Loucy (cell line): ENCODE measurements at regions not wholly inside any gene's neighbourhood (a gene's known extent, or its start where the extent isn't known, plus 50 kb on each side); places are given as distances from the start of the nearest gene placed in this dataset.

Experiments used
- EZH2phosphoT487 ChIP-seq: fragments of 200-600 bp; IDR thresholded peaks from 2 replicates; pipeline ENCODE4 v1.6.1; 2018; ENCODE audit warnings: antibody characterized with exemption, mild to moderate bottlenecking, moderate library complexity, borderline replicate concordance
- TF ChIP-seq, protein P1 (sequence below): fragments of 200-600 bp; sonication (generic); conservative IDR thresholded peaks from 2 replicates; pipeline ENCODE4 v1.5.1; 2014; ENCODE audit warnings: mild to moderate bottlenecking, antibody characterized with exemption, low read length

DNA sequence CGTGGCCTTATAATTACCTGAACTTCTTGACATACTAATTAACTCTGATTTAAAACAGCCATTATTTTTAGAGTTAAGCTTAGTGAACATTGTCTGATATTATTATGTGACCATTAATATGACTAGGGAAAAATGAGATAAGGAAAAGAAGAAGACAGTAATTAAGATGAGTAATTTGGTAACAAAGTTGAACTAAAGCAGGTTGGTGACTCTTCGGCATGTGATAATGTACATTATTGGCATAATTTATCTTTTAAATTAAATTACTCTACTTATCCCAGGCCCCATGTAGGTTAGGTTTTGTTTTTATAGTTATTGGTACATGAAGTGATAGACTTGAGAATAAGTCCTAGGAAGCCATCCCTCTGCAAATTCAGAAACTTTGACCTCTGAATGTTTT, 249.7 kb upstream of the CFAP20DC start:
- TF ChIP-seq, protein P1, sequence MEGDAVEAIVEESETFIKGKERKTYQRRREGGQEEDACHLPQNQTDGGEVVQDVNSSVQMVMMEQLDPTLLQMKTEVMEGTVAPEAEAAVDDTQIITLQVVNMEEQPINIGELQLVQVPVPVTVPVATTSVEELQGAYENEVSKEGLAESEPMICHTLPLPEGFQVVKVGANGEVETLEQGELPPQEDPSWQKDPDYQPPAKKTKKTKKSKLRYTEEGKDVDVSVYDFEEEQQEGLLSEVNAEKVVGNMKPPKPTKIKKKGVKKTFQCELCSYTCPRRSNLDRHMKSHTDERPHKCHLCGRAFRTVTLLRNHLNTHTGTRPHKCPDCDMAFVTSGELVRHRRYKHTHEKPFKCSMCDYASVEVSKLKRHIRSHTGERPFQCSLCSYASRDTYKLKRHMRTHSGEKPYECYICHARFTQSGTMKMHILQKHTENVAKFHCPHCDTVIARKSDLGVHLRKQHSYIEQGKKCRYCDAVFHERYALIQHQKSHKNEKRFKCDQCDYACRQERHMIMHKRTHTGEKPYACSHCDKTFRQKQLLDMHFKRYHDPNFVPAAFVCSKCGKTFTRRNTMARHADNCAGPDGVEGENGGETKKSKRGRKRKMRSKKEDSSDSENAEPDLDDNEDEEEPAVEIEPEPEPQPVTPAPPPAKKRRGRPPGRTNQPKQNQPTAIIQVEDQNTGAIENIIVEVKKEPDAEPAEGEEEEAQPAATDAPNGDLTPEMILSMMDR: no peak
- no peak for TF ChIP-seq EZH2phosphoT487
